ENCODE measurements at regions not wholly inside any gene's neighbourhood (a gene's known extent, or its start where the extent isn't known, plus 50 kb on each side); places are given as distances from the start of the nearest gene placed in this dataset.

- H3K4me3 Mint-ChIP-seq = no peak overlapping the region
- no peak overlapping the region for H2AFZ ChIP-seq (ENCODE audit: low read length)
- DNase-seq = no peak
These were observed 193.3 kb downstream of the UTRN start for GRCh38 chr6:144478483-144478882.

More at GRCh38 chr6:144478483-144478882, 193.3 kb downstream of the UTRN start:
- H3K14ac ChIP-seq (ENCODE audit: insufficient read depth, low read length) = no peak overlapping the region
- no peaks in the 10 kb centered on the region for H3K27me3 ChIP-seq (ENCODE audit: insufficient read depth, low read length)
- H4K8ac ChIP-seq (replicated peaks; ENCODE audit: insufficient read length, low read depth, low read length) = no peak overlapping the region
- no peak overlapping the region for H2AK5ac ChIP-seq (ENCODE audit: insufficient read length, low read length)
- no CpG with 5 or more reads among the region's 5 CpGs for WGBS (ENCODE audit: extremely low coverage, insufficient read length, low lambda C conversion rate)
- no peak overlapping the region for H2BK5ac ChIP-seq (ENCODE audit: insufficient read length, low read length)
- H3T11ph ChIP-seq (ENCODE audit: low read length) = no peak overlapping the region
- Mint-ChIP-seq H3K9me3 (no peaks in the 10 kb centered on the region), H3K27me3 (ENCODE audit: low read depth) (no peaks in the 10 kb centered on the region), H3K36me3 (ENCODE audit: insufficient read depth in 1 of 3, low read depth in 3 of 3) (peaks cover 0 to 27% (median 9%) of the 10 kb centered on the region in 3 experiments; a peak in 5 of 7 replicates), H3K27ac (peak overlapping the region in 1 of 3 experiments; percentile 20; a peak in 1 of 7 replicates), H3K4me1 (0 out of 4 replicates have a peak, but pooled peaks cover 0 to 2% of the 10 kb centered on the region in 2 experiments)
- no peak overlapping the region for H3K27ac ChIP-seq (ENCODE audit: insufficient read length, low read depth, low read length)
- no peaks in the 10 kb centered on the region for H3K79me2 ChIP-seq (ENCODE audit: insufficient read depth, low read length)
- no peak overlapping the region for H3K4ac ChIP-seq (ENCODE audit: low read depth, low read length)
- no peak overlapping the region for H2BK20ac ChIP-seq (ENCODE audit: low read depth, low read length, poor library complexity, severe bottlenecking)
- no peak overlapping the region for H3K4me2 ChIP-seq (ENCODE audit: insufficient read depth, insufficient read length, low read length)
- H4K5ac ChIP-seq (ENCODE audit: insufficient read length, low read depth, low read length) = no peak overlapping the region
- H3K4me1 ChIP-seq (ENCODE audit: insufficient read depth, low read length) = no peaks in the 10 kb centered on the region
- H4K91ac ChIP-seq (ENCODE audit: insufficient read length, low read depth, low read length) = no peak overlapping the region
- no peak overlapping the region for H2BK120ac ChIP-seq (ENCODE audit: low read depth, low read length, poor library complexity, severe bottlenecking)
- no peaks in the 10 kb centered on the region for H3K9me3 ChIP-seq (ENCODE audit: control insufficient read depth, low read depth, low read length)
- H2BK12ac ChIP-seq (ENCODE audit: insufficient read length, low read depth, low read length) = no peak overlapping the region
- no peak overlapping the region for H3K23ac ChIP-seq (ENCODE audit: insufficient read length, low read depth, low read length)
- TF ChIP-seq CTCF (conservative IDR thresholded peaks at IDR 0.05) = no peak
- no peak overlapping the region for H3K9ac ChIP-seq (ENCODE audit: extremely low read depth, insufficient read length, low read length)
- no peaks in the 10 kb centered on the region for H3K23me2 ChIP-seq (ENCODE audit: insufficient read length, low read depth, low read length, poor library complexity, severe bottlenecking)
- H3K56ac ChIP-seq (ENCODE audit: insufficient read length, low read depth, low read length) = no peak overlapping the region
- H2BK15ac ChIP-seq (ENCODE audit: low read depth, low read length) = no peak overlapping the region
- no peaks in the 10 kb centered on the region for H3K79me1 ChIP-seq (ENCODE audit: insufficient read depth, low read depth, low read length, poor library complexity, severe bottlenecking)
- H4K20me1 ChIP-seq (ENCODE audit: control insufficient read depth, insufficient read depth, insufficient read length) = no peaks in the 10 kb centered on the region
- no peak overlapping the region for H3K18ac ChIP-seq (ENCODE audit: insufficient read length, low read depth, low read length)

Data from H9 (cell line).